ENCODE measurements at regions not wholly inside any gene's neighbourhood (a gene's known extent, or its start where the extent isn't known, plus 50 kb on each side); places are given as distances from the start of the nearest gene placed in this dataset.

- Histone ChIP-seq H2AFZ (ENCODE audit: low read length) (no peak overlapping the region), H3K27me3 (ENCODE audit: insufficient read depth, low read length, poor library complexity, severe bottlenecking) (no peaks in the 10 kb centered on the region), H4K20me1 (ENCODE audit: insufficient read depth, low read length, poor library complexity, severe bottlenecking) (no peaks in the 10 kb centered on the region), H3K79me2 (ENCODE audit: insufficient read depth, low read length) (no peaks in the 10 kb centered on the region), H3K4me3 (ENCODE audit: low read length, poor library complexity, severe bottlenecking) (no peak overlapping the region), H3K4me1 (ENCODE audit: insufficient read depth, low read length, poor library complexity, severe bottlenecking) (no peaks in the 10 kb centered on the region), H3K9me2 (replicated peaks; ENCODE audit: low read depth, low read length) (no peaks in the 10 kb centered on the region), H3K9ac (ENCODE audit: low read depth, low read length, poor library complexity, severe bottlenecking) (no peak overlapping the region), H3K4me2 (ENCODE audit: low read depth, low read length, poor library complexity, severe bottlenecking) (no peak overlapping the region), H3K9me3 (ENCODE audit: insufficient read depth, low read depth, low read length) (no peaks in the 10 kb centered on the region), H3F3A (ENCODE audit: low read depth) (no peaks in the 10 kb centered on the region), H3K36me3 (ENCODE audit: insufficient read depth, low read length) (no peaks in the 10 kb centered on the region)
- TF ChIP-seq CTCF (conservative IDR thresholded peaks at IDR 0.05; ENCODE audit: low read length) = no peak
Observed at GRCh38 chr4:167399201-167399600, 164.9 kb upstream of the SPOCK3 start.

- Histone ChIP-seq H4K20me1 (ENCODE audit: insufficient read depth, low read length, poor library complexity, severe bottlenecking) (no peaks in the 10 kb centered on the region), H3F3A (ENCODE audit: low read depth) (no peaks in the 10 kb centered on the region)
Observed at GRCh38 chr4:167406181-167406580, 171.9 kb upstream of the SPOCK3 start.

GRCh38 chr4:167415461-167415860 is 181.2 kb upstream of the SPOCK3 start:
- no peak overlapping the region for H2AFZ ChIP-seq (ENCODE audit: low read length)
- no peaks in the 10 kb centered on the region for H4K20me1 ChIP-seq (ENCODE audit: insufficient read depth, low read length, poor library complexity, severe bottlenecking)
- TF ChIP-seq EZH2phosphoT487 (IDR thresholded peaks at IDR 0.05; ENCODE audit: borderline replicate concordance) (no peak), CTCF (conservative IDR thresholded peaks at IDR 0.05; ENCODE audit: low read length) (no peak)
- no peaks in the 10 kb centered on the region for H3K9me3 ChIP-seq (ENCODE audit: insufficient read depth, low read depth, low read length)
- H3K9ac ChIP-seq (ENCODE audit: low read depth, low read length, poor library complexity, severe bottlenecking) = no peak overlapping the region
- H3K4me1 ChIP-seq (ENCODE audit: insufficient read depth, low read length, poor library complexity, severe bottlenecking) = no peaks in the 10 kb centered on the region
- H3K27me3 ChIP-seq (ENCODE audit: insufficient read depth, low read length, poor library complexity, severe bottlenecking) = no peaks in the 10 kb centered on the region
- H3K36me3 ChIP-seq (ENCODE audit: insufficient read depth, low read length) = no peaks in the 10 kb centered on the region
- H3F3A ChIP-seq (ENCODE audit: low read depth) = no peaks in the 10 kb centered on the region
- no peaks in the 10 kb centered on the region for H3K9me2 ChIP-seq (replicated peaks; ENCODE audit: low read depth, low read length)
- H3K79me2 ChIP-seq (ENCODE audit: insufficient read depth, low read length) = no peaks in the 10 kb centered on the region
- H3K4me2 ChIP-seq (ENCODE audit: low read depth, low read length, poor library complexity, severe bottlenecking) = no peak overlapping the region
- H3K4me3 ChIP-seq (ENCODE audit: low read length, poor library complexity, severe bottlenecking) = no peak overlapping the region

More at GRCh38 chr4:167406181-167406580, 171.9 kb upstream of the SPOCK3 start:
- no peak overlapping the region for H3K4me3 ChIP-seq (ENCODE audit: low read length, poor library complexity, severe bottlenecking)
- no peak overlapping the region for H3K4me2 ChIP-seq (ENCODE audit: low read depth, low read length, poor library complexity, severe bottlenecking)
- no peak overlapping the region for H2AFZ ChIP-seq (ENCODE audit: low read length)
- TF ChIP-seq CTCF (conservative IDR thresholded peaks at IDR 0.05; ENCODE audit: low read length) (no peak), EZH2phosphoT487 (IDR thresholded peaks at IDR 0.05; ENCODE audit: borderline replicate concordance) (no peak)
- H3K9me3 ChIP-seq (ENCODE audit: insufficient read depth, low read depth, low read length) = no peaks in the 10 kb centered on the region
- no peaks in the 10 kb centered on the region for H3K27me3 ChIP-seq (ENCODE audit: insufficient read depth, low read length, poor library complexity, severe bottlenecking)
- H3K4me1 ChIP-seq (ENCODE audit: insufficient read depth, low read length, poor library complexity, severe bottlenecking) = no peaks in the 10 kb centered on the region
- H3K9me2 ChIP-seq (replicated peaks; ENCODE audit: low read depth, low read length) = no peaks in the 10 kb centered on the region
- H3K36me3 ChIP-seq (ENCODE audit: insufficient read depth, low read length) = no peaks in the 10 kb centered on the region
- no peak overlapping the region for H3K9ac ChIP-seq (ENCODE audit: low read depth, low read length, poor library complexity, severe bottlenecking)
- H3K79me2 ChIP-seq (ENCODE audit: insufficient read depth, low read length) = no peaks in the 10 kb centered on the region
